ENCODE measurements at regions not wholly inside any gene's neighbourhood (a gene's known extent, or its start where the extent isn't known, plus 50 kb on each side); places are given as distances from the start of the nearest gene placed in this dataset.
A peak's percentile ranks its signal among the peaks of the same experiment; 100 is the strongest.

DNA sequence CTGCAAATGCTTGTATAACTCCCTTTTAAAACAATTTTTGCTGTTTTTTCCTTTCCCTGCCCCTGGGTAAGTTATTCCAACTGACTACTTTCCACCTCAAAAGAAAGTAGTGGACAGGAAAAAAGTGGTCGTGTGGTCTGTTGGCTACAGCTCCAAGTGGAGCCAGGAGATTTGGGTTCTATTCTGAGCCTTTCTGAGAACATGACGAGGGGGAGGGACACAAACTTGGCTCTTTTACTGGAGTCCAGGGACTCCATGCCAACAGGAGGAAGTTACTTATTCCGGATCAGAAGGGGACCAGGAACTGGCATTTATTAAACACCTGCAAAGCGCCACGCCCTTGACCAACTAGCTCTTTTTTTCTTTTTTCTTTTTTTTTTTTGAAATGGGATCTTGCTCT, 79.0 kb upstream of the CAPZB start:
- Histone ChIP-seq H3K27me3 (replicated peaks in 1 of 7) (no peaks in the 10 kb centered on the region), H3K36me3 (no peaks in the 10 kb centered on the region), H3K4me1 (peaks cover 0 to 8% (median 2%) of the 10 kb centered on the region in 6 donors), H3K27ac (peak overlapping the region in 4 of 8 donors; percentile 30 to 61 (median 44)), H3K4me3 (no peak overlapping the region), H3K9me3 (no peaks in the 10 kb centered on the region)
- intact Hi-C loops (cut with DNase I; ENCODE audit: low total_unique reads): no loop called here
- TF ChIP-seq, protein P1, sequence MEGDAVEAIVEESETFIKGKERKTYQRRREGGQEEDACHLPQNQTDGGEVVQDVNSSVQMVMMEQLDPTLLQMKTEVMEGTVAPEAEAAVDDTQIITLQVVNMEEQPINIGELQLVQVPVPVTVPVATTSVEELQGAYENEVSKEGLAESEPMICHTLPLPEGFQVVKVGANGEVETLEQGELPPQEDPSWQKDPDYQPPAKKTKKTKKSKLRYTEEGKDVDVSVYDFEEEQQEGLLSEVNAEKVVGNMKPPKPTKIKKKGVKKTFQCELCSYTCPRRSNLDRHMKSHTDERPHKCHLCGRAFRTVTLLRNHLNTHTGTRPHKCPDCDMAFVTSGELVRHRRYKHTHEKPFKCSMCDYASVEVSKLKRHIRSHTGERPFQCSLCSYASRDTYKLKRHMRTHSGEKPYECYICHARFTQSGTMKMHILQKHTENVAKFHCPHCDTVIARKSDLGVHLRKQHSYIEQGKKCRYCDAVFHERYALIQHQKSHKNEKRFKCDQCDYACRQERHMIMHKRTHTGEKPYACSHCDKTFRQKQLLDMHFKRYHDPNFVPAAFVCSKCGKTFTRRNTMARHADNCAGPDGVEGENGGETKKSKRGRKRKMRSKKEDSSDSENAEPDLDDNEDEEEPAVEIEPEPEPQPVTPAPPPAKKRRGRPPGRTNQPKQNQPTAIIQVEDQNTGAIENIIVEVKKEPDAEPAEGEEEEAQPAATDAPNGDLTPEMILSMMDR (IDR thresholded peaks at IDR 0.05 in 8 of 11, conservative IDR thresholded peaks at IDR 0.05 in 3 of 11): no peak
- TF ChIP-seq POLR2A (IDR thresholded peaks at IDR 0.05) (no peak), POLR2AphosphoS5 (IDR thresholded peaks at IDR 0.05) (no peak)
- no peak for DNase-seq
- 61 to 77% (median 73%) methylated on average over 5 of the region's 5 CpGs for whole genome bisulfite sequencing, 5 donors

DNA sequence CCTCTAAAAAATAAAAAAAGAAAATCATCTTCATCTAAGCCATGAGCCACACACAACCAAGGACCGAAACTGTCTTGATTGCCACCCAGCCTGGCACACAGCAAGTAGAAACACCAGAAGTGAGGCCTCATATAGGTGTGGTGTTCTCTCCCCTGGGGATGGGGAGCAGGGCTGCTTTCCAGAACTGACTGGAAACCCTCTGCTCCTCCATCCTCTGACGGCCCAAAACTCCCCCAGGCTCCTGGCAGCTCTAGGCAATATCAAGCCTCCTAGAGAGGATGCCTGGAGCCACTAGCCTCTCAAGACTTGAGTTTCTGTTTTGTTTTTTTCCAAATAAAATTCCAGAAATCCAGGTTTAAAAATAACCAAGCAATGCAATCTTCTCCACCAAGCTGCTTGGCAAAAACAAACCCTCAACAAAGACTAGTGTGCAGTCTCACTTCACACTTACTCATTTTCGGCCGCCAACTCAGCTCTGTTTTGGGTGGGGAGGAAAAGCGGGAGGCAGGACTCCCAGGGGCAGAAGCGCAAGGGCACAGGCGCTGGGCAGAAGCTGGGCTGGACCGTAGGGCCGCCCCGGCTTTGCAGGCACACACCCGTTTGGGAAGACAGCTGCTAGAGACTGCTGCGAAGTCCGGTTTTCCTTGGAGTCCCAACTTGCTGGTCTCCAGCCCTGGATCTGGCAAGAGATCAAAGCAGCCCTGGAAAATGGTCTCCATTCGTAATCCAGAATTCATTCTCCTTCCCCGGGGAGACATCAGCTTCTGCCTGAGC, 78.2 kb upstream of the CAPZB start:
- peak overlapping the region in 6 of 8 donors; percentile 5 to 61 (median 40) for H3K27ac ChIP-seq
- H3K4me1 ChIP-seq: peaks cover 0 to 8% (median 2%) of the 10 kb centered on the region in 6 donors
- H3K36me3 ChIP-seq: no peaks in the 10 kb centered on the region
- TF ChIP-seq, protein P1 (IDR thresholded peaks at IDR 0.05 in 8 of 11, conservative IDR thresholded peaks at IDR 0.05 in 3 of 11): no peak
- peak in 2 of 3 donors; percentile 11 to 36 for TF ChIP-seq POLR2AphosphoS5 (IDR thresholded peaks at IDR 0.05)
- intact Hi-C loops (cut with DNase I; ENCODE audit: low total_unique reads): no loop called here
- no peak for DNase-seq
- WGBS, 5 donors: 66 to 86% (median 74%) methylated on average over 14 to 15 of the region's 15 CpGs
- H3K27me3 ChIP-seq (replicated peaks in 1 of 7): no peaks in the 10 kb centered on the region
- peak overlapping the region in 1 of 8 donors; percentile 1 for H3K4me3 ChIP-seq
- H3K9me3 ChIP-seq: no peaks in the 10 kb centered on the region

DNA sequence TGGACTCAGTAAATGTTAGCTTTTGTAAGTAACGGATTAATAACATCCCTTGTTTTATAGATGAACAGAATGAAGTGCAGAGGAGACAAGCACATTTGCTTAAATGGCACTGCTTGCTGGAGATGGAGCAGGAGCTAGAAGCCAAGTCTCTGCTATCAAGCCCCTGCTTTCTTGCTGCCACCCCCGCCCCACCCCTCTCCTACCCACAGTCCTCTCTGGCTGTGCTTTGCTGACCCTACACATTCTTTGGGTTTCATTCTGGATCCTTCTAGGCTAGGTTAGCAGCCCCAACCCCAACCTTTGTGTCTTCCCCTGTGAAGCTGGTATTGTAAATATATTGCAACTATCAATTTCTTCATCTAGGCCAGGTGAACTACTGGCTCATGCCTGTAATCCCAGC, 77.5 kb upstream of the CAPZB start:
- Histone ChIP-seq H3K4me1 (peaks cover 0 to 8% (median 2%) of the 10 kb centered on the region in 6 donors), H3K27me3 (replicated peaks in 1 of 7) (no peaks in the 10 kb centered on the region), H3K27ac (peak overlapping the region in 1 of 8 donors; percentile 61), H3K9me3 (no peaks in the 10 kb centered on the region), H3K36me3 (no peaks in the 10 kb centered on the region), H3K4me3 (no peak overlapping the region)
- no peak for DNase-seq
- WGBS, 5 donors: 88 to 100% (median 94%) methylated on average over 2 of the region's 2 CpGs
- intact Hi-C loops (cut with DNase I; ENCODE audit: low total_unique reads): no loop called here
- no peak for TF ChIP-seq POLR2AphosphoS5 (IDR thresholded peaks at IDR 0.05)
- TF ChIP-seq POLR2A (IDR thresholded peaks at IDR 0.05): no peak

DNA sequence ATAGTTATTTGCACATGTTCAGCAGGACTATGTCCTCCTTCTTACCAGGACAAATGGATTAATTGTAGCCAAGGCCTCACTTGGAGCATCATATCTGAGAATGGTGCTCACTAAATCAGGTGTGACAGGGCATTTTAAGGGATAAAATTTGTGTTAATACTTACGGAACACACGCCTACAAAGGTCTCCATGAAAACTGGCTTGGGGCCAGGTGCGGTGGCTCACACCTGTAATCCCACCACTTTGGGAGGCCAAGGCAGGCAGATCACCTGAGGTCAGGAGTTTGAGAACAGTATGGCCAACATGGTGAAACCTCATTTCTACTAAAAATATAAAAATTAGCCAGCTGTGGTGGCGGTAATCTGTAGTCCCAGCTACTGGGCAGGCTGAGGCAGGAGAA, 75.1 kb upstream of the CAPZB start:
- Histone ChIP-seq H3K9me3 (no peaks in the 10 kb centered on the region), H3K4me1 (peaks cover 0 to 8% (median 2%) of the 10 kb centered on the region in 6 donors), H3K27ac (no peak overlapping the region), H3K4me3 (no peak overlapping the region), H3K27me3 (replicated peaks in 1 of 7) (no peaks in the 10 kb centered on the region), H3K36me3 (no peaks in the 10 kb centered on the region)
- TF ChIP-seq POLR2AphosphoS5 (IDR thresholded peaks at IDR 0.05) (no peak), POLR2A (IDR thresholded peaks at IDR 0.05) (no peak)
- WGBS, 5 donors: 91 to 100% (median 97%) methylated on average over 4 of the region's 4 CpGs
- intact Hi-C loops (cut with DNase I; ENCODE audit: low total_unique reads): no loop called here
- DNase-seq: no peak

DNA sequence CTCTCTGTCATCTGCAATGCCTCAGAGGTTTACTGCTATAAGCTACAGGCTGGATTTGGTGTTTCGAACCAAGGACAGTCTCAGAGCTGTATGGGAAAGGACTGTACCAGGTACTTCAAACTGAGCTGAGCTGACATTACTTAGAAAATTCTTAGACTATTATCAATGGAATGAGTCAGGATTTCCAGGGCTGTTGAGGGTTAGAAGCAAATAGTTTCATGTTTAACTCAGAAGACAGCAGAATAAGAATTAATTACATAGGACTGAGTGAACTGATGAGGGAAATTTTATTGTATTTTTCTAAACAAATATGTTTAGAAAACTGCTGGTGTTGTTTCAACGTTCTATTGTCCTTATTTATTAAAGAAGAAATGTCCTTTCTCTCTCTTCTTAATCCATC, 74.3 kb upstream of the CAPZB start:
- no peak for DNase-seq
- Histone ChIP-seq H3K4me1 (peaks cover 0 to 8% (median 2%) of the 10 kb centered on the region in 6 donors), H3K4me3 (no peak overlapping the region), H3K27me3 (replicated peaks in 1 of 7) (no peaks in the 10 kb centered on the region), H3K27ac (no peak overlapping the region), H3K36me3 (no peaks in the 10 kb centered on the region), H3K9me3 (no peaks in the 10 kb centered on the region)
- intact Hi-C loops (cut with DNase I; ENCODE audit: low total_unique reads): no loop called here
- 80 to 90% (median 87%) methylated on average over 2 of the region's 2 CpGs for WGBS, 5 donors
- TF ChIP-seq POLR2AphosphoS5 (IDR thresholded peaks at IDR 0.05): no peak
- no peak for TF ChIP-seq POLR2A (IDR thresholded peaks at IDR 0.05)
- TF ChIP-seq, protein P1 (IDR thresholded peaks at IDR 0.05 in 8 of 11, conservative IDR thresholded peaks at IDR 0.05 in 3 of 11): no peak
